Mesodermal cell (in vitro differentiated cells): ENCODE measurements at regions not wholly inside any gene's neighbourhood (a gene's known extent, or its start where the extent isn't known, plus 50 kb on each side); places are given as distances from the start of the nearest gene placed in this dataset.

Experiments
- H3K27ac ChIP-seq: 2 replicates; pipeline ENCODE4 v1.7.0; 2013; ENCODE audit warnings: mild to moderate bottlenecking, low read depth, low read length, moderate library complexity; ENCODE audit not compliant: severe bottlenecking
- H3K36me3 ChIP-seq: 2 replicates; pipeline ENCODE4 v1.7.1; 2013; ENCODE audit warnings: mild to moderate bottlenecking, low read length, moderate library complexity; ENCODE audit not compliant: control insufficient read depth, insufficient read depth
- H3K4me1 ChIP-seq: one replicate; pipeline ENCODE4 v1.7.1; 2013; ENCODE audit warnings: mild to moderate bottlenecking, low read length; ENCODE audit not compliant: insufficient read depth, control insufficient read depth, poor library complexity, severe bottlenecking
- H3K4me3 ChIP-seq: 2 replicates; pipeline ENCODE4 v1.7.0; 2013; ENCODE audit warnings: low read length, control low read depth, mild to moderate bottlenecking; ENCODE audit not compliant: insufficient read depth, poor library complexity, severe bottlenecking; ENCODE audit errors: extremely low read depth
- H3K9me3 ChIP-seq: 2 replicates; pipeline ENCODE4 v1.7.1; 2013; ENCODE audit warnings: mild to moderate bottlenecking, low read length, moderate library complexity; ENCODE audit not compliant: control insufficient read depth
- WGBS, 2 experiments: methylation state at CpG; one replicate each; pipeline ENCODE4 v1.1.5; 2013; ENCODE audit warnings: missing lambda C conversion rate in 2 of 2; ENCODE audit not compliant: insufficient coverage in 2 of 2; 5-methylcytosine and 5-hydroxymethylcytosine counted together

- H3K4me3 ChIP-seq = no peak overlapping the region
- no peaks in the 10 kb centered on the region for H3K36me3 ChIP-seq
- whole genome bisulfite sequencing, 2 experiments = 80 to 89% methylated on average over 1 to 2 of the region's 2 CpGs
- H3K9me3 ChIP-seq = no peaks in the 10 kb centered on the region
- no peak overlapping the region for H3K27ac ChIP-seq
- no peaks in the 10 kb centered on the region for H3K4me1 ChIP-seq
These were observed 257.2 kb downstream of the FOXO1 start for GRCh38 chr13:40409278-40409677.

DNA sequence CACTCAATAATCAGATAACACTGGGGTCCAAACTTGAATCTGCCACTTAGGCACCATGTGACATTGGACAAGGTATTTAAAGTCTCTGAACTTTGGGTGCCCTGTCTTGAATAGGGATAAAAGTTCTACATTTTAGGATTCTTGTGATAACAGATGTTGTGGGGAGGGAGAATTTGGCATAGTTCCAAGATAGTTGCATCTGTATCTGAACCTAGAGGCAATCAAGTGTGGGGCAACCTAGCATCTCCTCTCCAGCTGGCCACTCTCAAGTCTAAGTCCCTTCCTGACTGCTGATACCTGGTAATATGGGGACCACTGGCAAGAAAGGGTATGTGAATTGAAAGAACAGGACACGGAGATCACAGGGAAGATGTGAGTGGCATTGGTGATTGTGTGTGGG lies 256.1 kb downstream of the FOXO1 start:
- H3K9me3 ChIP-seq = no peaks in the 10 kb centered on the region
- H3K4me1 ChIP-seq = no peaks in the 10 kb centered on the region
- H3K36me3 ChIP-seq = no peaks in the 10 kb centered on the region
- WGBS, 2 experiments = 83 to 93% methylated on average over 1 of the region's 1 CpG
- no peak overlapping the region for H3K4me3 ChIP-seq
- H3K27ac ChIP-seq = no peak overlapping the region

DNA sequence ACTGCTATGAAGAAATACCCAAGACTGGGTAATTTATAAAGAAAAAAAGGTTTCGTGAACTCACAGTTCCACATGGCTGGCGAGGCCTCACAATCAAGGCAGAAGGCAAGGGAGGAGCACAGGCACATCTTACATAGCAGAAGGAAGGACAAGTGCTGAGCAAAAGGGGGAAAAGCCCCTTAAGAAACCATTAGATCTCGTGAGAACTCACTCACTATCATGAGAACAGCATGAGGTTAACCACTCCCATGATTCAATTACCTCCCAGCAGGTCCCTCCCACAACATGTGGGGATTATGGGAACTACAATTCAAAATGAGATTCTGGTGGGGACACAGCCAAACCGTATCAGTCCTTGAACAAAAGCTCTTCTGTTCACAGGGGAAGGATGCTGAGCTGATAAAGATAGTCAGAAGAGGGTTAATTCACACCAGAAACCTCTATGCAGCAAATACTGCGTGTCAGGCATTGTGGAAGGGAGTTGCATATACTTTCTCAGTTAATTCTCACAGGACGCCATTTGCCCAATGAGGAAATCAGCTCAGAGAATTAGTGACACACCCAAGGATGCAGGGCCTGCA lies 246.2 kb downstream of the FOXO1 start:
- WGBS, 2 experiments = 92 to 93% methylated on average over 3 of the region's 6 CpGs
- H3K4me3 ChIP-seq = no peak overlapping the region
- H3K9me3 ChIP-seq = no peaks in the 10 kb centered on the region

DNA sequence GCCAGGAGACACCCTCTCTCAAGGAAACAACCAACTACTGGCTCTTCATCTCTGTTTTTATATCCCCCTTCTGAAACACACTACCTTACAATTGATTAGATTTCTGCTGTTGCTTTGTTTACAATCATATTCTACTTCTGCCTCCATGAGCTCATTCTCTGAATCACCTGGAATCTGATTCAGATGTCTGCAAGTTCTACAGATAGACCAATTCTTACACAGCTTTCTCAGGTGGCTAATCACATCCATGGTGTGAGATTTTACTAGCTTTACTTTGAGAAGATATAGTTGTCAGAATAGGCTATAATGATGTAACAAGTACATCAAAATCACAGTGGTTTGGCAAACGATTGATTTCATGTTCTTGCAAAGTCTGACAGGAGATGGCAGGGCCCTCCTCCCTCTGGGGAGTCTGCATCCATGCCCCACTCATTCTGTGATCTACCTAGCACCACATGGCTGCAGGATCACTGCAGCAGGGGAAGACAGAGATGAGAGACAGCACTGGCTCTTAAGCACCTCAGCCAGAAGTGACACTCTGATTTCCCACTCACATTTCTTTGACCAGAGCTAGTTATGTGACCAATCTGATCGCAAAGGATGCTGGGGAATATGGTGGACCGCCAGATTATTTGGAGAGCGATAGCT lies 243.7 kb downstream of the FOXO1 start:
- no peaks in the 10 kb centered on the region for H3K9me3 ChIP-seq
- no peaks in the 10 kb centered on the region for H3K4me1 ChIP-seq
- WGBS, 2 experiments = 93 to 98% methylated on average over 4 of the region's 4 CpGs
- H3K4me3 ChIP-seq = no peak overlapping the region
- H3K36me3 ChIP-seq = no peaks in the 10 kb centered on the region
- H3K27ac ChIP-seq = no peak overlapping the region

More for the DNA sequence above, 246.2 kb downstream of the FOXO1 start:
- no peak overlapping the region for H3K27ac ChIP-seq
- H3K36me3 ChIP-seq = no peaks in the 10 kb centered on the region
- no peaks in the 10 kb centered on the region for H3K4me1 ChIP-seq

DNA sequence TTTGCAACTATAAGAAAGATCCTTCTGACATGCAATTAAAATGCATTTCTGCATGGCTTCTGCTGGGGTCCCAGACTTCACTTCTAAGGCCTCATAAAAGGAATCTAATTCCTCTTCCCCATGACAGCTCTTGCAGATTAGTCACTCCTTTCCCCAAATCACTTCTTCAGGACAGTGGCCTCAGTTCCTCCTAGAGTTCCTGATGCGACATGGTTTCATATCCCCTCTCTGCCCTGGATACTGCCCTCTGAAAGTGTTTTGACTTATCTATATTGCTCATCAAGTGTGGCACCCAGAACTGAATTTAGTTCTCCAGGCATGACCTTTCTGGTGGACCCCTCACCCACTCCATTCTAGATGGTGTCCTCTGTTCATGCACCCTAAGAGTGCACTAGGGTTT lies 238.1 kb downstream of the FOXO1 start:
- H3K9me3 ChIP-seq = no peaks in the 10 kb centered on the region
- H3K4me1 ChIP-seq = no peaks in the 10 kb centered on the region
- H3K27ac ChIP-seq = no peak overlapping the region
- 100% methylated on average over 1 of the region's 1 CpG for WGBS, 2 experiments
- no peaks in the 10 kb centered on the region for H3K36me3 ChIP-seq
- no peak overlapping the region for H3K4me3 ChIP-seq

DNA sequence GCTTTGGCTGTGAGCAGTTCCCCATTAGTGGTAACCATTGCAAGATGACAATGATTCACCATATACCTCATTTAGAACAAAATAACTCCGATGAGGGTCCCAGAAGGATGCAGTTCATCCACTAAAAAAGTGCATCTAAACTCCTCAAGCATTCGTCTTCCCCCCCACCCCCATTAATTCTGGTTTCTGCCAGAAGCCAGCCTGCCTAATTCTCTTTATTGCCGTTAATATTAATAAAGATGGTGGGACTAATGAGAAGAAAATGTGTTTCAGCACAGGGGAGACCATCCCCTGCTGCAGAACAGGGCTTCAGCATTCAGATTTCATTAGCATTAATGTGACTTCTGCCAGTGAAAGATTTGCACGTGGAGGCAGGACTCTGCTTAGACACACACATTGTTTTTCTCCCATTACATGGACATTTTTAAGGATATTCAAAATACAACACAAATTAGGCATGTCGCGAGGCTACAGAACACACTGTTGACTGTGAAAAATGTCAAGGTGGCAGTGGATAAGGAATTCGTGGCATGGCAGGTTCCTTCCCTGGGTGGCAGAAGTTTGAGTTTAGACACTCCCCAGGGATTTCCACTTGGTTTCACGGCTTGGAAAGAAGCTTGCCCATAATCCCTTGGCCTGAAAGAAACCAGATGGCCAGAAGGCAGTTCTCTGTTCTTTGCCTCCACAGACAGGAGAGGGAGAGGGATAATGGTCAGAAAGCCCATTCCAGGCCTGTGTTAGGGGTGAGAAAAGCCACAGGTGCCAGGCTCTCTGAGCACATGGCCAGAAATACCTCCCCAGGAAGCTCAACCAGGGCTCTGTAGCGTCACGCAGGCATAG lies 236.5 kb downstream of the FOXO1 start:
- no peaks in the 10 kb centered on the region for H3K4me1 ChIP-seq
- no peaks in the 10 kb centered on the region for H3K36me3 ChIP-seq
- peaks cover 4% of the 10 kb centered on the region for H3K9me3 ChIP-seq
- WGBS, 2 experiments = 88 to 91% methylated on average over 3 to 7 of the region's 10 CpGs
- no peak overlapping the region for H3K4me3 ChIP-seq
- peak overlapping the region; percentile 45 for H3K27ac ChIP-seq

GRCh38 chr13:40432018-40432978 lies 234.1 kb downstream of the FOXO1 start:
- WGBS, 2 experiments = 81 to 86% methylated on average over 2 to 3 of the region's 5 CpGs
- no peaks in the 10 kb centered on the region for H3K36me3 ChIP-seq
- H3K4me3 ChIP-seq = no peak overlapping the region
- H3K27ac ChIP-seq = no peak overlapping the region
- no peaks in the 10 kb centered on the region for H3K4me1 ChIP-seq
- peaks cover 4% of the 10 kb centered on the region for H3K9me3 ChIP-seq

GRCh38 chr13:40433001-40433400 lies 233.4 kb downstream of the FOXO1 start:
- 76 to 86% methylated on average over 3 to 6 of the region's 6 CpGs for WGBS, 2 experiments
- no peaks in the 10 kb centered on the region for H3K36me3 ChIP-seq
- H3K27ac ChIP-seq = no peak overlapping the region
- no peaks in the 10 kb centered on the region for H3K4me1 ChIP-seq
- H3K4me3 ChIP-seq = no peak overlapping the region
- peaks cover 4% of the 10 kb centered on the region for H3K9me3 ChIP-seq

DNA sequence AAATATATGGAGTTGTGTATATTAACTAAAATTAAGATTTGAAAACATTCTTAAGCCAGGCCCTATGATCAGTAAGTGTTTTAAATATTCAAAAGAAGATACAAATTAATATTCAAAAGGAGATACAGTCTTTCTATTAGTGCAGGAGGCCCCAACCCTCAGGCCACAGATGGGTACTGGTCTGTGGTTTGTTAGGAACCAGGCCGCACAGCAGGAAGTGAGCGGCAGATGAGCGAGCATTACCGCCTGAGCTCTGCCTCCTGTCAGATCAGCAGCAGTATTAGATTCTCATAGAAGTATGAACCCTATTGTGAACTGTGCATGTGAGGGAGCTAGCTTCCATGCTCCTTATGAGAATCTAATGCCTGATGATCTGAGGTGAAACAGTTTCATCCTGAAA lies 232.9 kb downstream of the FOXO1 start:
- 88 to 96% methylated on average over 3 to 4 of the region's 4 CpGs for WGBS, 2 experiments
- Histone ChIP-seq H3K27ac (no peak overlapping the region), H3K9me3 (peaks cover 4% of the 10 kb centered on the region), H3K4me3 (no peak overlapping the region), H3K36me3 (no peaks in the 10 kb centered on the region), H3K4me1 (no peaks in the 10 kb centered on the region)
